ENCODE measurements at regions not wholly inside any gene's neighbourhood (a gene's known extent, or its start where the extent isn't known, plus 50 kb on each side); places are given as distances from the start of the nearest gene placed in this dataset.
"Not testable (repeated sequence)": the region's sequence is repeated elsewhere in the genome, so short reads cannot be mapped to it uniquely, and the experiment has no call there.

- no peak for DNase-seq
Observed at GRCh38 chr5:14054965-14055963, 87.9 kb upstream of the TRIO start.

DNA sequence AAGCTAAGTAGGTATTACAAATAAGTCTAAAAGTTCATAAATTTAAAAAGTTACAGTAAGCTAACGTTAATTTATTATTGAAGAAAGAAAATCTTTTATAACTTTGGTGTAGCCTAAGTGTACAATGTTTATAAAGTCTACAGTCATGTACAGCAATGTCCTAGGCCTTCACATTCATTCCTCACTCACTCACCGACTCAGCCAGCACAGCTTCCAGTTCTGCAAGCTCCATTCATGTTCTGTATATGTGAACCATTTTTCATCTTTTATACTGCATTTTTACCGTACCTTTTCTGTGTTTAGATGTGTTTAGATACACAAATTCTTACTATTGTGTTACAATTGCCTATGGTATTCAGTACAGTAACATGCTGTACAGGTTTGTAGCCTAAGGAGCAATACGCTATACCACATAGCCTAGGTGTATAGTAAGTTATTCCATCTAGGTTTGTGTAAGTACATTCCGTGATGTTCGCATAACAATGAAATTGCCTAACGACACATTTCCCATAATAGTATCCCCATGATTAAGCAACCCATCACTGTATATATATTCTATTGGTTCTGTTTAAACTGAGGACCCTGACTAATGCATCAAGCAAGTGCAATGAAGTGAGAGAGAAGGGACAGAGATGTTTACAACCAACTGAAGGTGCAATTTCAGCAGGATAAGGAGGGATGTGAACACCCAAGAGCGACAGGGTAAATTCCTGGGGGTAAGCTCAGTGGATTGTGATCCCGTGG, 88.9 kb upstream of the TRIO start:
- no peak for DNase-seq

GRCh38 chr5:14050821-14051220, 92.3 kb upstream of the TRIO start:
- no peak for DNase-seq

DNA sequence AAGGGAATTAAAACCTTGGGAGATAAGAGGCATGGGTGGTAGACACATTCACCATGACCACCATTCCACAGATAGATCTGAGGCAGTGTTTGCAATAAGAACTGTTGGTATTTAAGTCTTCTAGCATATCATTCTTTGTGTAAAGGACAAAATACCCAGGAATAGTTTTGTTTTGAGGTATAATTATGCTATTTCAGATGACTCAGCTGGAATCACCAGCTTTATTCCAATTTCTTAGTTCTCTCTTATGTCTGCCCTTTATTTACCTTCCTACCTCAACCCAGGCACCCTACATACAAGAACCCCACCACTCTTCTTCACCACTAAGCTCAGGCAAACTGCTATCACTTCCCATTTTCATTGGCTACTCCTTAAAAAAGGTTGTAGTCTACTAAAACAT, 94.7 kb upstream of the TRIO start:
- no peak for DNase-seq

DNA sequence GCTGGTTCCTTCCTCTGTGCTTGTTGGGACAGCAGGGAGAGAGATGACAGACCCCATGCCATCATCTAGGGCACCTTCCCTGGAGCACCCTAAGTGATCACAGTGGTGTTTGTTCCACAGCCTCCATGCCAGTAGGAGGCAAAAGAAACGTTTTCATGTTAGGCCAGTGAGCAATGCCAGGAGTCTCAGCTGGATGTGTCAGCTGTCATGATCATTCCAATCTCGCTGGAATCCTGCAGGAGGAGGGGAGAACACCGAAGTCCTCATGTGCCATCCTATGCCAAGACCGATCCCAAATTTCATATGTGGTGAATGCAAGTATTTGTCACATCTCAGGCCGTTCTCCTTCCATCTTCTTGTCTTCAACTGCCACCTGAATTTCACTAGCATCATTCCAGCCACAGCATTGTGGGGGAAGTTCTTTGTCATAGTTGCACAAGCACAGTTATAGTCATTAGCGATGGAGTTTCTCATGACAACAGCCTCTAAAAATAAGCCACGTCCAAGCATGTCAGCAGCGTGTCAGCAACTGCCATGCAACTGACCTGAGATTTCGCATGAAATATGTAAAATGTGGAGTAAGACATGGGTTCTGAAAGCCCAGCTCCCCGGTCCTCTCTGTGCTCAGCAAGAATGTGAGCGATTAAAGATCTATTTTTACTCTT, 97.2 kb upstream of the DNAH5 start:
- no peak for DNase-seq

DNA sequence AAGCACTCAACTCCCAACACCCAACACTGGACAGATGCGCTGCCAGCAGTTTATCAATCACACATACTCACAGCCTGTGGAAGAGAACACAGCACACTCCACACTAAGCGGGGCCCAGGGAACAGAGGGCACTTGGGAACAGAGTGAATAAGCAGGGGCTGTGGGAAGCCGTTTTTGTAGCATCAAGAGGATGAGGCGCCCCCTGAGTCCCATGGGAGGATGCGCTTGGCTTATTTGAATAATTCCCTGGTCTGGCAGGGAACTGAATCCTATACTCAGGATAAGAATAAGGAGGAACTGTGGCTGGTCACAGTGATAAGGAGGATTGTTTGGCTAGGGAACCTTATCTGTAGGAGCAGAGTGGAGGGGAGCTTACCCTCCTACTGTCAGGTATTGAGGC, 96.1 kb upstream of the DNAH5 start:
- no peak for DNase-seq

GRCh38 chr5:14039576-14039975, 95.1 kb upstream of the DNAH5 start:
- DNase-seq: no peak

- DNase-seq: no peak
Observed at GRCh38 chr5:14039063-14039462, 94.6 kb upstream of the DNAH5 start.

DNA sequence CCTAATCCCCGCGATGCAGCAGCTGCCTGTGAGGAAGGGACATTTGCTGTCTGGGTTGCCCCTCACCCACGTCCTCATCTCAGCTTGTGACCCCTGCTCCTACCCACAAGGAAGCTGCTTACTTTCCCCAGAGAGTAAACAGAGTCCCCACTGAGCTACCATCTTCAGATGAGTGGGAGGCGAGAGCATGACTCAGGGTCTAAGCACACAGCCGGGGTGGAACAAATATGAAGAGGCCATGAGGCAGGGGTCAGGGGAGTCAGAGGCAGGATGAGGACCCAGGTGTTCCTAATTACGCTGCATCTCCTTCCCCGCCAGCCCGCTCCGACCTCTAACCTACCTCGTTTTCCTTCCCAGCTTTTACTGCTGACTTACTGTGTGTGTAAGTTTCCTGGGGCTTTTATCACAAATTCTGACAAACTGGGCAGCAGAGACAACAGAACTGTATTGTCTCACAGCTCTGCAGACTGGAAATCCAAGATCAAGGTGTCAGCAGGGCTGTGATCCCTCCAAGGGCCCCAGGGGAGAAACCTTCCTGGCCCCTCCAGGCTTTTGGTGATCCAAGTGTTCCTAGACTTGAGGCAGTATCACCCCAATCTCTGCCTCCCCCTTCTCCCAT, 94.0 kb upstream of the DNAH5 start:
- no peak for DNase-seq

DNA sequence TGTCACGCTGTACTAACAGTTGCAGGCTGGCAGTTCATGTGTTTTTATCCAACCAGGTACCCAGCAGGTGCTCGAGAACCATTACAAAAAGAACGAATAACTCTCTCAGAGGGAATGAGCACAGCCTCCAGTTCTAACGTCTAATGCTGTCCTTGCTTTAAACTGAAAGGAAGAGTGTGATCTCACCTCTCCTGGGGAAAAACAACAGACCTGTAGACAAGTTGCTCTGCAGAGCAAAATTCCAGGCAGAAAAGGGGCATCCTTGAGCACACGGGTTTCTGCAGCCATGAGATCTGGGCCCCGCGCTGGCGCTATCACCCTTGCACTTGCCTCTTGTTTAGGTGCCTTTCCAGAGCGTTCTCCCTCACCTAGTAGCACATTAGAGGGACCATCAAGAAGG, 92.5 kb upstream of the DNAH5 start:
- no peak for DNase-seq

DNA sequence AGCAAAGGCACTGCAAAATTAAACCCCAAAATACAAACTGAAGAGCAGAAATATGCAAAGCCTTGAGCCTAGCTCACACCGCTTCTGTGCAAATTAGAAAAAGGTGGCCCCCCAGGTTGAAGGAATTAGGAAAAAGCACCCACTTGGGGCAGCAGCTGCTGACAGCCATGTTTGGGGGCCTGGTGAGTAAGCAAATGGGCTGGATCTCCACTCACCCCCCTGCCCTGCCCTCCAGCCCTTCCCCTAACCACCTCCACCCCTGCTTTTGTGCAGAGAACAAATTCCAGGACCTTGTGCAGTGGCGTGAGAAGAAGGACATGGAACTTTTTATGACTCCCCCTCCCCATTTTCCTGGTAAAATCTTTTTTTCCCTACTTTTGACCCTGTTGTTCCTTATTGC, 92.0 kb upstream of the DNAH5 start:
- no peak for DNase-seq

DNA sequence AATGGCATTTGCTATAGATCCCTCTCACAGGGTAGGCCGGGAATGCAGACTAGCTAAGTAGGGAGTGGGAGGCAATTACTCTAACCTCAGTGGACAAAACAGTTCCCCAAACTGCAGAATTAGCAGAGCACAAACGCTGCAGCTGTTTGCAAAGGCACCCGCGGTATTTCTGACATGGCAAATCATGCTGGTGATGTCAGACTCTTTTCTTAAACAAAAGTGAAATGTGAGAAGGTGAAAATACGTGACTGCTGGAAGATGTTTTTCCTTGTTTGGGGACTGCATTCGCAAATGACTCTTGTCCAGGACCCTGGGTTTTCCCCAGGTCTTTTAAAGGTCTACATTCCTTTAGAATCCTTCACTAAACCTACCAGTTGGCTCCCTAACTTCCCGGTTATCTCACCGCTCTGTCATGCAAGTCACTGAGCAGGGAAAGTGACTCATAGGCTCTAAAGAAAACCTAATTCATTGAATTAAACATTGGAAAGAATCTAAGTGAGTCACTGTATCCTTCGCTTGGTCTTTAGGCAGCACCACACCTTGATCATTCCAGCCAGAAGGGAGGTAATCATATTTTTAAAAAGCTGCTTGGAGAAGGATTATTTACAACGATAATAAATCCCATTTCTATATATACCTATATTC, 91.5 kb upstream of the DNAH5 start:
- peak; percentile 66 for DNase-seq

- no peak for DNase-seq
Observed at GRCh38 chr5:14034963-14035362, 90.5 kb upstream of the DNAH5 start.

DNA sequence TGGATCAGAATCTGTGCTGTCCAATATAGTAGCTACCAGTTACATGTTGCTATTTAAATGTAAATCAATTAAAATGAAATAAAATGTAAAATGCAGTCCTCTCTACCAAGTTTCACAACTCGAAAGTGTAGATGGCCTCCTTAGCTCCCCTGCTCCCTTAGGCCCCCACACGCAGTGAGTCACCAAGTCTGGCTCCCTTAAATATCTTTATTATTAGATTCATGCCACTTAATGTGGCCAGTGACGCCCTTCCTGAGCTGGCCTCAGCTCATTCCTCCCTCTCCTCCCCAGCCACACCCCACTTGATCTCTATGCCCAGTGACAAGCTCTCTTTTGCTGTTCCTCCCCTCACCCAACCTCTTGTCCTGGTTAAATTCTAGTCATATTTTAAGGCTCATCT, 88.4 kb upstream of the DNAH5 start:
- no peak for DNase-seq

- no peak for DNase-seq
Observed at GRCh38 chr5:14028938-14029584, 84.6 kb upstream of the DNAH5 start.

DNA sequence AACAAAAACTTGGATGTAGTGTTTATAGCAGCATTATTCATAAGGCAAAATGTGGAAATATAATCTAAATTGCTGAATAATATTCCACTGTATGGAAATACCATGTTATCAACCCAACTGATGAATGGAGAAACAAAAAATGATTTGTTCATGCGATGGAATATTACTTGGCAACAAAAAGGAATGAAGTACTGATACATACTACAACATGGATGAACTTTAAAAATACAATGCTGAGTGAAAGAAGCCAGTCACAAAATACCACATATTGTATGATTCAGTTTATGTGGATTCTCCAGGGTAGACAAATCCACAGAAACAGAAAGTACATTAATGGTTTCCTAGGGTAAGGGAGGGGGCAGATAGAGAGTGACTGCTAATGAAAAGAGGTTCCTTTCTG, 83.7 kb upstream of the DNAH5 start:
- DNase-seq: no peak

DNA sequence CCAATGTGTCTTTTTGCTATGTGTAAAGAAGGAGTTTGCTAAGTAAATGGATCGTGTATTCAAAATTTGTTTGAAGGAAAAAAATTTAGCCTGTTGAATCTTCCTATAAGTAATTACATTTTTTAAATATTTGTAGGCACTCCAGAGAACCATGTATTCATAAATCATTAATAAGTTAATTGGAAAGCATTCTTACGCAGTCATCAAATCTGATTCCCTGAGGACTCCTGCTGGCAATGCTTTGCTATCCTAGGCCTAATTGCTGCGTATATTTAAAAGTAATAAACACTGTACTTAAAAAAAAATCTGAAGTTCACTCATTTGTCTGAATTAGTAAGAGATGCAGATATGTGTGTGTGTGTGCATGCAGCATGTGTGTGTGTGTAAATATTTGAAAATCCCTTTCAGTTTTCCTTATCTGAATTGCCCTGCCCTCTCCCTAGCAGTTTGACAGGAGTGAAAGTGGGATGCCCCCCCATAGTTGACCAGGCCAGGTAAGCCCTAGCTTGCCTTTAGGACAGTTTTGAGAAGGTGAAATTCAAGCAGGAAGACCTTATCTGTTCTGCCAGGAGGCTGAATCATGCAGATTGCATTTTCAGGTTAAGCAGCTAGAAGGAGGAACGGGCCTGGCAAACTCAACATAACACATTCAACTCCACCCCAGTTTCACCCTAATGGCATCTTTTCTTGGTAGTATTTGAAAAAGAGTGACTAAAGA, 81.2 kb upstream of the DNAH5 start:
- no peak for DNase-seq

DNA sequence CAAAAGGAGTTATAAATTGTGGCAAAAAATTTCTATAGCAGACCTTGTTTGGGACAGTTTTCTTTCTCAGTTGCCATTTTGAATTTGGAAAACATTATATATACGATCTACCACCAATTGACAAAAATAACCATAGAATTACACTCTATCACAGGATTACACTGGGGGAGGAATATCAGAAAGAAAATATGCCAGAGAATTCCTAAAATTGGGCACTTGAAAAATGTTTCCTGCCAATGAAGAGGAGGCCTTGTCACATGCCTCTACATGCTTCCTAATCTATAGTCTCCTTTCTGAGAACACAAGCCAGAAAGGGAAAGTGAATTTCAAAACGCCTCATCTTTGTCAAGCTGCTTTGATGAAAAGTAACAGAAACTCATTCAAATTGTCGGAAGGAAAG, 78.5 kb upstream of the DNAH5 start:
- DNase-seq: no peak

DNA sequence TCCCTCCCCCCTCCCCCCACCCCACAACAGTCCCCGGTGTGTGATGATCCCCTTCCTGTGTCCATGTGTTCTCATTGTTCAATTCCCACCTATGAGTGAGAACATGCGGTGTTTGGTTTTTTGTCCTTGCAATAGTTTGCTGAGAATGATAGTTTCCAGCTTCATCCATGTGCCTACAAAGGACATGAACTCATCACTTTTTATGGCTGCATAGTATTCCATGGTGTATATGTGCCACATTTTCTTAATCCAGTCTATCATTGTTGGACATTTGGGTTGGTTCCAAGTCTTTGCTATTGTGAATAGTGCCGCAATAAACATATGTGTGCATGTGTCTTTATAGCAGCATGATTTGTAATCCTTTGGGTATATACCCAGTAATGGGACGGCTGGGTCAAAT, 76.5 kb upstream of the DNAH5 start:
- not testable (repeated sequence) for DNase-seq

DNA sequence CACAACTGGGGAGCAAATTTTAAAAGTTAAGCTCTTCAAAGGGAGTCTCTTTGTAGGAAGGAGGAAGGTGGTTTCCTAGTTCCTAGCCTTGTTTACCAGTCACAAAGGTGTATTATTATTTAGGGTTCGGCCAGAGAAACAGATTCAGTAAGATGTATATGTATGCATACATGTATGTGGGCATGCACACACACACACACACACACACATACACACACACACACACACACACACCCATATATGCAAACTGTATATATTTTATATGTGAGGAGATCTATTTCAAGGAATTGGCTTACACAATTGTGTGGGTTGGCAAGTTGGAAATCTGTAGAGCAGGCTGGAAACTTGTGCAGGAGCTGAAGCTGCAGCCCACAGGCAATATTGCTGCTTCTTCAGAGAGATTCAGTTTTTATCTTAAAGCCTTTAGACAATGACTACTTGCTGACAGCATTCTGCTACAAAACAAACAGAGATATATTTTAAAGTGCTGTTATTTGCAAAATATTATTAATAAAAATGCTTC, 75.3 kb upstream of the DNAH5 start:
- no peak for DNase-seq

GRCh38 chr5:14017904-14018303, 73.4 kb upstream of the DNAH5 start:
- no peak for DNase-seq

Data from hindlimb muscle (tissue), 1 donor.